GM18511 (cell line): ENCODE measurements at regions not wholly inside any gene's neighbourhood (a gene's known extent, or its start where the extent isn't known, plus 50 kb on each side); places are given as distances from the start of the nearest gene placed in this dataset.
A peak's percentile ranks its signal among the peaks of the same experiment; 100 is the strongest.
"Not testable (repeated sequence)": the region's sequence is repeated elsewhere in the genome, so short reads cannot be mapped to it uniquely, and the experiment has no call there.

Source experiments
- ATAC-seq: cut with Tn5 transposase; IDR thresholded peaks from one replicate; pipeline ENCODE4 v1.9.1; 2021; ENCODE audit warnings: mild to moderate bottlenecking, moderate library complexity; ENCODE audit not compliant: unreplicated experiment

DNA sequence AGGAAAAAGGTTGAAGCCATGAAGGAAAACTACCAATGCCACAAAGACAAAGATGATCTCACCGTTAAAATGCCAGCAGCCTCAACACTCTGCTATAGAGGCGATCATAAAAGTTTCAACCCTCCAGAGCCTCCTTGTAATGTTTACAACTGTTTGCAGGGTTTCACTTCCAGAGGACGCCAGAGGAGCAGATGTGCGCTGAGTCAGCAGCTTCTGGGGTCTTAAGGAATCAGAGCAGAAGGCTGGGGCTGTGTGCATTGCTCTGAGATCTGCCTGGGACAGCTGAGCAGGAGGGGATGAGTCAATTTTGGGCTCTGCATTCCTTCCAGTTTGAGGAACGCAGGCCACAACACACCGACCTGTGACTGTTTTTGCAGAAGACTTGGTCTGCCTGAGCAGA, 98.3 kb downstream of the TMEM130 start:
- no peak for ATAC-seq

DNA sequence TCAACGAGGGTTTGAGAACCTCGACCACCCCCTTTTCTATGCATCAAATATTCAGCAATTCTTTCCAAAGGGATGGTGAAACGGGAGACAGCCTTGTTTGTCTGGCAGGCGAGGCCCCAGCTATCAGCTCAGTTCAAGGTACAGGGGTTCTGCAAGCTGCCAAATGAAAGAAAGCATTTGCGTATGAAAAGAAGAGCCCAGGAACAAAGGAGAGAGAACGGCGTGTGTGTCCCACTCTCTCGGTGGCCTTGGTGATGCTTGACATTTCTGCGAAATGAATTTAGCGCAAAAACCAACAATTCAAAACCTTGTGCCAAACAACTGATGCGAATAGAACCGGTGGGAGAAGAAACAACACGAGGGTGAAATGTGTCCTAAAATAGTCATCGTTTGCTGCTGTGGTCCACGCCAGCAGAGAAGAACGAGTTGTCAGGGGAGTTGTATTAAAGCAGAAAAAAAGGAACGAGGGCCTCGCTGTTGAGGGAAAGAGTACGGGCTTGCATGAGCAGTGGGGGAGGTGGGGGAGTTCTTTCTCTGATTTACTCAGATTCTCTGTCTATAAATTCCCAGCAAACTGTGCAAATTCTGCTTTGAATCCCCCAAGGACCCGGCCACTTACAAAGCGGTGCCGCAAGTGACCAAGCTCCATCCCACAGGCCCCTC, 97.7 kb downstream of the TMEM130 start:
- no peak for ATAC-seq

DNA sequence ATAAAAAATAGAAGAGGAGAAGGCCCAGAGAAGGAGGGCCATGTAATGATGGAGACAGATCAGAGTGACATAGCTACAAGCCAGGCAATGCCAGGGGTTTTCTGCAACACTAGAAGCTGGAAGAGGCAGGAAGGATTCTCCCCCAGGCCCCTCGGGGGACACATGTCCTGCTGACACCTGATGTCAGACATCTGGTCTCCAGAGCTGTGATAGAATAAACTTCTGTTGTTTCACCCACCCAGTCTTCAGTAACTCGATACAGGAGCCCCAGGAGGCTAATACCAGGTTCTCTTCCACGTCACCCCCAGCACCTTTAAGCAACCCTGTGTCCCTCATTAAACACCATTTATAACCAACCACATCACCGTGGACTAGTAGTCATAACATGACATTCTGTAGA, 94.9 kb downstream of the TMEM130 start:
- no peak for ATAC-seq

DNA sequence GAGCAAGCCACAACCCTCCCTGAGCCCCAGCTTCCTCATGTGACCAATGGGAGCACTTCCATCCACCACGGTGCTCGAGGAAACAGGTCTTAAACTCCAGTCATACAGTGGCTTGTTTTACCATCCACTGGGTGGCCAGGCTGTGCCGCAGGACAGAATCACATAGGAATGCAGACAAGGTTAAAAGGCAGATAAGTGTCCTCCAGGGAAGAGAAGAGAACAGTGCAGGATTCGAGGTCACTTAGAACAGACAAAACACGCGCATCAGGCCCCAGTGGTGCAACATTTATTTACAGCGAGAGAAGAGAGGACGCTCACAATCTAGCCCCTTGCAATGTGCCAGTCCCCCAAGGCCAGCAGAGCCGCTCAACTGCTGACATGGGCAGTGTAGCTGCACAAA, 92.8 kb downstream of the TMEM130 start:
- no peak for ATAC-seq

DNA sequence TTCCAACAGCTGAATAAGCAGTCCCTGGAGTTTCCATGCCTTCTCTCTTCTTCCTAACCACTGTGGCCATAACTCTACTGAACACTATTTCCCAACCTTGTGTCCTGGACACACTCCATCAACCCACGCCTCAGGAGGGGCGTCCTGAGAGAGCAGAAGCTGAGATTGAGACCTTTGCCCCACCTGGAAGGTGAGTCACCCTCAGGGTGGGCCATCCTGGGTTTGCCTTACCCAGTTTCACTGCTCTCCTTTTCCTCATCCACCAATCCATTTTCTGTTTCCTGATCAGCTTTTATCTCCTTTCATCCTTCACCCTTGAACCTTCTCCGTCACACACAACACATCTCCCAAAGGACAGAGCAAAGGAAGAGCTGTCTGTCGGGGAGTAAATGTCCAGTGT, 91.4 kb downstream of the TMEM130 start:
- ATAC-seq, result no peak

DNA sequence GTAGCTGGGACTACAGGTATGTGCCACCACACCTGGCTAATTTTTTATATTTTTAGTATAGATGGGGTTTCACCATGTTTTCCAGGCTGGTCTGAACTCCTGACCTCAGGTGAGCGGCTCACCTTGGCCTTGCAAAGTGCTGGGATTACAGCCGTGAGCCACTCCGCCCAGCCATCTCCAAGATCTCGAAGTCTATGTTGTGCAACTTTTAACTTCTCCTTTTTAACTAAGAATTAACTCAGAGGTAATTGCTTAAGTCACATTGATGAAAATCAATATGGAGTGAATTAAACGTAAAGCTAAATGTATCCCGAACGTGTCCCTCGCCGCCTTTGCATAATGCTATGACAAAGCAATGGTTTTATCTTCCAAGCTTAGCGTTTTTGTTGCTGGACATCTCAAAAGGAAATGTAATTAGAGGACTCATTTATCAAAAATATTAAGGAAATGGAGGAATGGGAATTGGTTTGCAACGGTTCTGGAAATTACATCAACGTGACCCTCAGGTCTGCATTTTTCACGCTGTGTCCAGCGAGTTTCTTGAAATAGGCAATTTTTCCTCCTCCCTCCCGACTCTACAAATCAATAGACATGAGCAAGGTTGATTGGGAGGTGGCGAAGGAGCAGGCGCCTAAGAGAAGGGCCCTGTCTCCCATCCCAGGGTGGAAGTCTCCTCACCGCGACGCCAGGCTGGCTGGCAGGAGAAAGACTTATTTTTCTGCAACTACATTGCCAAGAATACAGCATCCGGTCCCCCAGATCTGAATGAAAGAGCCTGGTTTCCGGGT, 89.8 kb downstream of the TMEM130 start:
- no peak for ATAC-seq

DNA sequence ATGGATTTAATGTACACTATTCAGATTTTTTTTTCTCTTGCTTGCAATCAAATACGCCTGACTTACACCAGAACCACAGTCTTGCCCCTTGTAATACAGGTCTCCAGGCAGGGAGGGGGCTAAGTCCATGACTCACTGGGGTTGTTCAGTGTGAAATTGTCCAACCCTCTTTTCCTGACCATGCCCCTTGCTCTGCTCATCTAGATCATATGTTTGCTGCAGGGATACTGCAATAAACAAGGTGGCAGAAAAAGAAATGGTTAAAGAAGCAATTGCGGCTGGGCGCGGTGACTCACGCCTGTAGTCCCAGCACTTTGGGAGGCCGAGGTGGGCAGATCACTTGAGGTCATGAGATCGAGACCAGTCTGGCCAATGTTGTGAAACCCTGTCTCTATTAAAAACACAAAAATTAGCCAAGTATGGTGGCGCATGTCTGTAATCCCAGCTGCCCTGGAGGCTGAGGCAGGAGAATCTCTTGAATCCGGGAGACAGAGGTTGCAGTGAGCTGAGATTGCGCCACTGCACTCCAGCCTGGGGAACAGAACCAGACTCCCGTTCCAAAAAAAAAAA, 85.5 kb downstream of the TMEM130 start:
- ATAC-seq, result no peak

DNA sequence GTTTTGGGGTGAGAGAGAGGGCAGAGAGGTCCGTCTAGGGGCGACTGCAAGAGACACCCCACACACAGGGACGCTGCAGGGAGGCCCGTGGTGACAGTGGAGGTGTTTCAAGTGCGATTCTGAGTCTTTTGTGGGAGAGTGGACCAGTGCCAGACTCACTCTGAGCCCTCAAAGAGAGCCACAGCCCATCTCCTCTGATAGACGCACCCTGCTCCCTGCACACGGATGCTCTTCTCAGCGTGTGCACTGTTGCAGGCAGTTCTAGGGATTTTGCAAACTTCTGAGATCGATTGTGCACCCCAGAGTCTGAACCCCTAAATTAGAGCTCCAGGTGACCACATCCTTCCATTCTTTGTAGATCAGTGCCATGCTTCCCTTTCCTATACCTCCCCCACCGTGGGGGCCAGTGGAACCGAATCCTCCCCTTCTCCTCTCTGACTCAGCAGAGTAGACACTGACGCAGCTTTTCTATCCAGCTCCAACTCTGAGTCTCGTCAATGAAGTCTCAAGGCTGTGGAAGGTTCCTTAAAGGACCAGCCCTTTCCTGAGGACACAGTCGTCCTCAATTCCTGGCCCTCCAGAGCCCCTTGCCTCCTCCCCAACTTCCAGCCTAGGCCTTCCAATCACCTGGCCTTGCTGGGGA, 83.8 kb downstream of the TMEM130 start:
- ATAC-seq, result no peak

DNA sequence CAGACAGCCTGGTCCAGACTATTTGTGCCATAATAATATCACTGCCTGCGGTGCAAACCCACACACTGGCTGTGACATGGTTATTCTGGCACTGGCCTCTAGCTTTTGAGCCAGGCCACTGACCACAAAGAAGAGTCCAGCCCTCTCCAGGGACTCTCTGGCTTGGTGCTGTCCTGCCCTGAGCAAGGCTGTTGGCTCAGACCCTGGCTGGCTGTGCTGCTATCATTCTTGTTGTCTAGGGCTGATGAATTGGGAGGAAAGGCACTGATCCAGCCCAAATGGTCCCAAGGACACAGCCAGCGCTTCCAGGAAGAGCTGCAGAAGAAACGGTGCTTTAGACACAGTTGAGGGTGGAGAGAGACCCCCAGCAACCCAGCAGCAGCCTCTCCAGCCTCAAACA, 80.8 kb downstream of the TMEM130 start:
- no peak for ATAC-seq

DNA sequence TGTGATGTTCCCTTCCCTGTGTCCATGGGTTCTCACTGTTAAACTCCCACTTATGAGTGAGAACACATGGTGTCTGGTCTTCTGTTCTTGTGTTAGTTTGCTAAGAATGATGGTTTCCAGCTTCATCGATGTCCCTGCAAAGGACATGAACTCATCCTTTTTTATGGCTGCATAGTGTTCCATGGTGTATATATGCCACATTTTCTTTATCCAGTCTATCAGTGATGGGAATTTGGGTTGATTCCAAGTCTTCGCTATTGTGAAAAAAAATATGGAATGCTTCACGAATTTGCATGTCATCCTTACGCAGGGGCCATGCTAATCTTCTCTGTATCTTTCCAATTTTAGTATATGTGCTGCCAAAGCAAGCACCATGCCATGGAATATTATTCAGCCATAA, 75.4 kb downstream of the TMEM130 start:
- not testable (repeated sequence) for ATAC-seq

DNA sequence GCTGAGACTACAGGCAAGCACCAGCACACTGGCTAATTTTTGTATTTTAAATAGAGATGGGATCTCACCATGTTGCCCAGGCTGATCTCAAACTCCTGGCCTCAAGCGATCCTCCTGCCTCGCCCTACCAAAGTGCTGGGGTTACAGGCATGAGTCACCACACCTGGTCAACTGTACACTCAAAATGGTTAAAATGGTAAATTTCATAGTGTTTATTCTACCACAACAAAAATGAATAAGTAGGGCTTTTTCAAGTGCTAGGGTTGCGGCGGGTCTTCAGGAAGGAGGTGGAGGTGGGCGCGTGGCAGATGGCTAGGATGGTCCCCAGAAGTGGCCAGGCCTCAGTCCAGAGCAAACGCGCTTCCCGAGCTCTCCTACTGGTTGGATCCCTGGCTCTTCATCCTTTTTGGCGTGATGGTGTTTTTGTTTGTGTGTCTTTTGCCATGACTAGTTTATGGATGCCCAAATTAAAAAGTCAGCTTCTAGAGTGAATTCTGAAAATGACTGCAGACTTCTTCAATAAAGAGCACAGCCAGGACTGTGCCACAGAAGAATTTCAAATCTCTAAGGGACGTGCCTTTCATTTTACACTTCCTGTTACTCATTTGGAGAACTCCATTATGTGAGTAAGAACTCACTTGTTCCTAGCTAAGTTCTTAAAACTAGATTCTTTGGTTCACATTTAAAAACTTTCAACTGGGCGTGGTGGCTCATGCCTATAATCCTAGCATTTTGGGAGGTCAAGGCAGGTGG, 73.9 kb downstream of the TMEM130 start:
- peak; percentile 93 for ATAC-seq
